Spleen (tissue), 11 donors: ENCODE measurements at regions not wholly inside any gene's neighbourhood (a gene's known extent, or its start where the extent isn't known, plus 50 kb on each side); places are given as distances from the start of the nearest gene placed in this dataset.

Experiments used
- DNase-seq: peaks from one replicate; pipeline ENCODE4 v3.0.0-alpha.2; 2020
- H3K27ac ChIP-seq, 8 donors: fragments of 200-600 bp; sonication (generic) in 7 of 8; 1 replicate in 4 of 8; 2 replicates in 4 of 8; pipeline versions ENCODE4 v1.5.0 to v1.8.0; 2016 to 2021; ENCODE audit warnings: inconsistent platforms in 4 of 8, mild to moderate bottlenecking in 4 of 8, moderate library complexity in 1 of 8
- H3K27me3 ChIP-seq, 7 donors: fragments of 200-600 bp; sonication (generic) in 6 of 7; replicated peaks in 1 of 7; 1 replicate in 4 of 7; 2 replicates in 3 of 7; pipeline versions ENCODE4 v1.5.0 to v1.8.0; 2016 to 2021; ENCODE audit warnings: inconsistent platforms in 3 of 7, mild to moderate bottlenecking in 1 of 7
- H3K36me3 ChIP-seq, 6 donors: fragments of 200-600 bp; sonication (generic) in 5 of 6; 1 replicate in 4 of 6; 2 replicates in 2 of 6; pipeline versions ENCODE4 v1.5.0 to v1.8.0; 2016 to 2021; ENCODE audit warnings: inconsistent platforms in 2 of 6
- H3K4me1 ChIP-seq, 6 donors: fragments of 200-600 bp; sonication (generic) in 5 of 6; 1 replicate in 3 of 6; 2 replicates in 3 of 6; pipeline versions ENCODE4 v1.5.0 to v1.8.0; 2016 to 2021; ENCODE audit warnings: inconsistent platforms in 3 of 6
- H3K4me3 ChIP-seq, 8 donors: fragments of 200-600 bp; sonication (generic) in 7 of 8; 1 replicate in 4 of 8; 2 replicates in 4 of 8; pipeline versions ENCODE4 v1.5.0 to v1.8.0; 2016 to 2021; ENCODE audit warnings: inconsistent platforms in 4 of 8, mild to moderate bottlenecking in 4 of 8, moderate library complexity in 2 of 8
- H3K9me3 ChIP-seq, 8 donors: fragments of 200-600 bp; sonication (generic) in 7 of 8; 1 replicate in 4 of 8; 2 replicates in 4 of 8; pipeline versions ENCODE4 v1.5.0 to v1.8.0; 2016 to 2021; ENCODE audit warnings: inconsistent platforms in 4 of 8
- CTCF ChIP-seq, 11 experiments: fragments of 200-600 bp in 7 of 11; fragments of 450-650 bp in 4 of 11; sonication (generic) in 4 of 11; IDR thresholded peaks in 8 of 11; conservative IDR thresholded peaks in 3 of 11; 1 replicate in 7 of 11; 2 replicates in 4 of 11; pipeline versions ENCODE4 v1.4.0 to v1.8.0; 2016 to 2021; ENCODE audit warnings: antibody characterized with exemption in 11 of 11, inconsistent platforms in 4 of 11, mild to moderate bottlenecking in 1 of 11
- POLR2A ChIP-seq, 3 donors: fragments of 450-650 bp; IDR thresholded peaks; one replicate each; pipeline ENCODE4 v1.5.1; 2017; ENCODE audit warnings: antibody characterized with exemption in 3 of 3, mild to moderate bottlenecking in 1 of 3
- POLR2AphosphoS5 ChIP-seq, 3 donors: sonication (generic); formaldehyde crosslinking; IDR thresholded peaks; one replicate each; pipeline ENCODE4 v1.5.1; 2017; ENCODE audit warnings: antibody characterized with exemption in 3 of 3
- WGBS, 5 donors: extraction: QIAGEN DNeasy Blood & Tissue Kit in 3 of 5; methylation state at CpG; one replicate each; pipeline versions ENCODE4 v1.1.5 to v1.1.7; 2013 to 2018; 5-methylcytosine and 5-hydroxymethylcytosine counted together
- intact Hi-C: fragments of 100-400 bp; cut with DNase I; formaldehyde crosslinking; loops from one replicate; pipeline ENCODE4 v1.15.0; 2023; ENCODE audit warnings: low total_unique reads
- donor health status: healthy with polysubstance abuse.
- donor health status: DM: no; HTN: no; CAD: no; lungs with moderate emphysema.
- donor health status: DM: no; HTN: no; CAD: no.
- donor health status: Bipolar disorder and iron deficiency.
- donor health status: healthy.
- donor health status: DM: no; HTN: no; CAD: no.
- donor health status: DM: yes; HTN: yes; CAD: no.

GRCh38 chr5:115439639-115440038, 104.9 kb downstream of the FEM1C start:
- Histone ChIP-seq H3K9me3 (peaks cover 0 to 49% (median 26%) of the 10 kb centered on the region in 8 donors), H3K27me3 (peaks cover 0 to 29% (median 0%) of the 10 kb centered on the region in 7 donors), H3K4me3 (no peak overlapping the region), H3K4me1 (no peaks in the 10 kb centered on the region), H3K27ac (no peak overlapping the region), H3K36me3 (no peaks in the 10 kb centered on the region)
- intact Hi-C loops: no loop called here
- no peak for DNase-seq
- no peak for TF ChIP-seq POLR2AphosphoS5 (IDR thresholded peaks at IDR 0.05)
- no peak for TF ChIP-seq POLR2A (IDR thresholded peaks at IDR 0.05)
- TF ChIP-seq CTCF (IDR thresholded peaks at IDR 0.05 in 8 of 11, conservative IDR thresholded peaks at IDR 0.05 in 3 of 11): no peak
- WGBS, 5 donors: 86 to 93% (median 88%) methylated on average over 2 of the region's 2 CpGs

GRCh38 chr5:115439042-115439441, 105.5 kb downstream of the FEM1C start:
- no peak for DNase-seq
- 84 to 94% (median 87%) methylated on average over 2 of the region's 2 CpGs for WGBS, 5 donors
- Histone ChIP-seq H3K27me3 (peaks cover 0 to 29% (median 0%) of the 10 kb centered on the region in 7 donors), H3K4me1 (no peaks in the 10 kb centered on the region), H3K9me3 (peaks cover 0 to 49% (median 26%) of the 10 kb centered on the region in 8 donors), H3K27ac (no peak overlapping the region), H3K4me3 (no peak overlapping the region), H3K36me3 (no peaks in the 10 kb centered on the region)
- intact Hi-C loops: no loop called here
- no peak for TF ChIP-seq POLR2A (IDR thresholded peaks at IDR 0.05)
- TF ChIP-seq POLR2AphosphoS5 (IDR thresholded peaks at IDR 0.05): no peak

- DNase-seq: no peak
- 78 to 82% (median 80%) methylated on average over 3 of the region's 3 CpGs for WGBS, 5 donors
- TF ChIP-seq POLR2A (IDR thresholded peaks at IDR 0.05) (no peak), POLR2AphosphoS5 (IDR thresholded peaks at IDR 0.05) (no peak), CTCF (IDR thresholded peaks at IDR 0.05 in 8 of 11, conservative IDR thresholded peaks at IDR 0.05 in 3 of 11) (no peak)
- no peaks in the 10 kb centered on the region for H3K4me1 ChIP-seq
- no peaks in the 10 kb centered on the region for H3K36me3 ChIP-seq
- intact Hi-C loops: no loop called here
- peaks cover 0 to 8% (median 0%) of the 10 kb centered on the region in 7 donors for H3K27me3 ChIP-seq
- H3K9me3 ChIP-seq: peaks cover 0 to 37% (median 26%) of the 10 kb centered on the region in 8 donors
- H3K4me3 ChIP-seq: no peak overlapping the region
- no peak overlapping the region for H3K27ac ChIP-seq
Observed at GRCh38 chr5:115435778-115436712, 108.5 kb downstream of the FEM1C start.

GRCh38 chr5:115435065-115435777, 109.4 kb downstream of the FEM1C start:
- no peaks in the 10 kb centered on the region for H3K36me3 ChIP-seq
- intact Hi-C loops: no loop called here
- no peaks in the 10 kb centered on the region for H3K27me3 ChIP-seq
- no peak overlapping the region for H3K4me3 ChIP-seq
- no peaks in the 10 kb centered on the region for H3K4me1 ChIP-seq
- TF ChIP-seq CTCF (IDR thresholded peaks at IDR 0.05 in 8 of 11, conservative IDR thresholded peaks at IDR 0.05 in 3 of 11) (no peak), POLR2A (IDR thresholded peaks at IDR 0.05) (no peak), POLR2AphosphoS5 (IDR thresholded peaks at IDR 0.05) (no peak)
- WGBS, 5 donors: 67 to 81% (median 75%) methylated on average over 4 of the region's 4 CpGs
- H3K9me3 ChIP-seq: peaks cover 0 to 29% (median 21%) of the 10 kb centered on the region in 8 donors
- no peak overlapping the region for H3K27ac ChIP-seq
- no peak for DNase-seq
